K562 (cell line): ENCODE measurements at regions not wholly inside any gene's neighbourhood (a gene's known extent, or its start where the extent isn't known, plus 50 kb on each side); places are given as distances from the start of the nearest gene placed in this dataset.

Experiments used
- BRCA1 ChIP-seq, 2 experiments: fragments of 450-650 bp in 1 of 2; sonication (generic) in 1 of 2; formaldehyde crosslinking in 1 of 2; IDR thresholded peaks; 2 replicates each; pipeline versions ENCODE4 v1.5.0 to v1.6.1; 2017 to 2020; ENCODE audit warnings: mild to moderate bottlenecking in 1 of 2, missing genetic modification reagents in 1 of 2
- MAFF ChIP-seq: IDR thresholded peaks from 2 replicates; pipeline ENCODE4 v1.6.1; 2012; ENCODE audit warnings: low read length, improper control_type of control experiment
- MEF2D ChIP-seq: conservative IDR thresholded peaks from 2 replicates; pipeline ENCODE4 v1.6.1; 2016; ENCODE audit warnings: low read depth, missing genetic modification characterization, missing compliant biosample characterization
- RAD21 ChIP-seq, 2 experiments: fragments of 250-450 bp in 1 of 2; fragments of 450-650 bp in 1 of 2; sonication (Bioruptor Pico) in 1 of 2; formaldehyde crosslinking in 1 of 2; IDR thresholded peaks in 1 of 2; conservative IDR thresholded peaks in 1 of 2; 2 replicates each; pipeline versions ENCODE4 v1.4.0 to v1.8.0; 2020 to 2022; ENCODE audit warnings: mild to moderate bottlenecking in 2 of 2, moderate library complexity in 1 of 2
- SIRT6 ChIP-seq: IDR thresholded peaks from one replicate; pipeline ENCODE4 v1.6.1; 2012; ENCODE audit warnings: low read depth, mild to moderate bottlenecking, control low read depth, inconsistent platforms, low read length, moderate library complexity
- TF ChIP-seq, protein P1 (sequence below), 3 experiments: IDR thresholded peaks in 2 of 3; conservative IDR thresholded peaks in 1 of 3; 2 replicates each; pipeline ENCODE4 v1.5.1; 2011 to 2012; ENCODE audit warnings: low read length in 3 of 3, mild to moderate bottlenecking in 3 of 3, control low read depth in 2 of 3, improper control_type of control experiment in 1 of 3, inconsistent platforms in 1 of 3, low read depth in 1 of 3, mixed read lengths in 1 of 3, moderate library complexity in 1 of 3; ENCODE audit not compliant: insufficient read depth in 2 of 3

DNA sequence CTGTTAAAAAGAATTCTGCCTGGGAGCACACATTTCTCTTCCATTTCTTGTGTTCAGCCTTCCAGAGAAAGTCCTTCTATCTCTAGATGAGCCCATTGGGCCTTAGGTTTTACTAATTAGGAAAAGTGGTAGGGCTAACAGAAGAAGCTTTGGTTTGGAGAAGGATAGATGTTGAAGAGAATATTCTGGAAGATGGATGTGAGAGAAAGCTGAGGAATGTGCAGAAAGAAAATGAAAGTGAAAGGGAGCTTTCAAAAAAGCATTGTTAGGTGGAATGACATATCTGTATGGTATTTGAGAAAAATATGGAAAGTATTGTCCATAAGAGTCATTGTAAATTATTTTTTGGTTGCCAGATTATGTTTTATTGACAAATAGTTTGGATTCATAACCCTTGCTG, 474.8 kb upstream of the SLIT2 start:
- TF ChIP-seq SIRT6 (no peak), BRCA1 (IDR thresholded peaks at IDR 0.05) (no peak), BRCA1 (CRISPR knock-in tag; IDR thresholded peaks at IDR 0.05) (no peak), MEF2D (tag) (no peak), RAD21 (CRISPR knock-in tag; conservative IDR thresholded peaks at IDR 0.05 in 1 of 2, IDR thresholded peaks at IDR 0.05 in 1 of 2) (no peak), MAFF (no peak)
- TF ChIP-seq, protein P1, sequence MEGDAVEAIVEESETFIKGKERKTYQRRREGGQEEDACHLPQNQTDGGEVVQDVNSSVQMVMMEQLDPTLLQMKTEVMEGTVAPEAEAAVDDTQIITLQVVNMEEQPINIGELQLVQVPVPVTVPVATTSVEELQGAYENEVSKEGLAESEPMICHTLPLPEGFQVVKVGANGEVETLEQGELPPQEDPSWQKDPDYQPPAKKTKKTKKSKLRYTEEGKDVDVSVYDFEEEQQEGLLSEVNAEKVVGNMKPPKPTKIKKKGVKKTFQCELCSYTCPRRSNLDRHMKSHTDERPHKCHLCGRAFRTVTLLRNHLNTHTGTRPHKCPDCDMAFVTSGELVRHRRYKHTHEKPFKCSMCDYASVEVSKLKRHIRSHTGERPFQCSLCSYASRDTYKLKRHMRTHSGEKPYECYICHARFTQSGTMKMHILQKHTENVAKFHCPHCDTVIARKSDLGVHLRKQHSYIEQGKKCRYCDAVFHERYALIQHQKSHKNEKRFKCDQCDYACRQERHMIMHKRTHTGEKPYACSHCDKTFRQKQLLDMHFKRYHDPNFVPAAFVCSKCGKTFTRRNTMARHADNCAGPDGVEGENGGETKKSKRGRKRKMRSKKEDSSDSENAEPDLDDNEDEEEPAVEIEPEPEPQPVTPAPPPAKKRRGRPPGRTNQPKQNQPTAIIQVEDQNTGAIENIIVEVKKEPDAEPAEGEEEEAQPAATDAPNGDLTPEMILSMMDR (IDR thresholded peaks at IDR 0.05 in 2 of 3, conservative IDR thresholded peaks at IDR 0.05 in 1 of 3; ENCODE audit: insufficient read depth in 2 of 3, low read depth in 1 of 3, low read length in 3 of 3) = no peak
